Ishikawa (cell line): ENCODE measurements at regions not wholly inside any gene's neighbourhood (a gene's known extent, or its start where the extent isn't known, plus 50 kb on each side); places are given as distances from the start of the nearest gene placed in this dataset.

Experiments
- CEBPB ChIP-seq: IDR thresholded peaks from 2 replicates; pipeline ENCODE4 v1.6.1; 2012
- EP300 ChIP-seq: IDR thresholded peaks from 2 replicates; pipeline ENCODE4 v1.6.1; 2012; ENCODE audit warnings: borderline replicate concordance
- FOXM1 ChIP-seq: IDR thresholded peaks from 2 replicates; pipeline ENCODE4 v1.6.1; 2012; ENCODE audit warnings: low read depth, borderline replicate concordance
- MAX ChIP-seq: IDR thresholded peaks from 2 replicates; pipeline ENCODE4 v1.6.1; 2012
- RAD21 ChIP-seq: IDR thresholded peaks from 2 replicates; pipeline ENCODE4 v1.6.1; 2012; ENCODE audit warnings: low read depth
- TAF1 ChIP-seq: IDR thresholded peaks from 2 replicates; pipeline ENCODE4 v1.6.1; 2012; ENCODE audit warnings: low read depth, mild to moderate bottlenecking
- ZBTB7A ChIP-seq: IDR thresholded peaks from 2 replicates; pipeline ENCODE4 v1.6.1; 2012; ENCODE audit warnings: low read depth

- TF ChIP-seq EP300 = no peak
- TF ChIP-seq RAD21 = no peak
- no peak for TF ChIP-seq MAX
- TF ChIP-seq ZBTB7A = no peak
- TF ChIP-seq TAF1 = no peak
- TF ChIP-seq CEBPB = no peak
- TF ChIP-seq FOXM1 = no peak
These were observed 317.8 kb upstream of the MGAT5 start for GRCh38 chr2:133936096-133936495.
